ENCODE measurements at regions not wholly inside any gene's neighbourhood (a gene's known extent, or its start where the extent isn't known, plus 50 kb on each side); places are given as distances from the start of the nearest gene placed in this dataset.

DNA sequence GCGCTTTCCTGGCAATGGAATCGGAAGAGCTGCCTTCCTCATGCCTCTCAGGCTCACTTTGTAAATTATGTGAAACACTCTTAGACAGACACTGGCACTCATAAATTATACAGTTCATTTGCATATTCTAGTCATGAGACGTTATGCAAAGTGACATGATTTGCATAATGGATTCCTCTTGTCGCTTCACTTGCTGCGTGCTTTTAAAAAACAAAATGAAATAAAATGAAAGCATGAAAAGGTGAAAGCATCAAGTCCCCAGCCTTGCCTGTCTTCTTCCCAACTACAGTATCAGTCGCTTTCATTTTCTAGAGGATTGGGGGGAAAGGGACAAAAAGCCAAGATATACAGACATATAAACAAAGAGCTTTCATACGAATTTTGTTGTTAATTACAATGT is 252.8 kb upstream of the PMFBP1 start:
- no peak overlapping the region for H3K4me3 ChIP-seq (ENCODE audit: low read depth, low read length)
- POLR2A ChIA-PET, result no interaction called here
- TF ChIP-seq ZBTB21 (tag by site-specific recombination; IDR thresholded peaks at IDR 0.05) (no peak), ZFP3 (tag by site-specific recombination; IDR thresholded peaks at IDR 0.05; ENCODE audit: low read depth) (no peak), ZNF175 (tag by site-specific recombination; IDR thresholded peaks at IDR 0.05) (no peak), ZNF837 (tag by site-specific recombination; IDR thresholded peaks at IDR 0.05) (no peak), ZNF16 (tag by site-specific recombination; IDR thresholded peaks at IDR 0.05; ENCODE audit: low read depth) (no peak), ZNF621 (tag by site-specific recombination; IDR thresholded peaks at IDR 0.05) (no peak), ZNF558 (tag by site-specific recombination; IDR thresholded peaks at IDR 0.05) (no peak), ZNF274 (IDR thresholded peaks at IDR 0.05; ENCODE audit: low read length) (no peak), ZNF274 (tag by site-specific recombination; IDR thresholded peaks at IDR 0.05; ENCODE audit: borderline replicate concordance) (no peak), OSR2 (tag by site-specific recombination; IDR thresholded peaks at IDR 0.05) (no peak), KLF10 (tag by site-specific recombination; IDR thresholded peaks at IDR 0.05) (no peak)
- TF ChIP-seq, protein P1, sequence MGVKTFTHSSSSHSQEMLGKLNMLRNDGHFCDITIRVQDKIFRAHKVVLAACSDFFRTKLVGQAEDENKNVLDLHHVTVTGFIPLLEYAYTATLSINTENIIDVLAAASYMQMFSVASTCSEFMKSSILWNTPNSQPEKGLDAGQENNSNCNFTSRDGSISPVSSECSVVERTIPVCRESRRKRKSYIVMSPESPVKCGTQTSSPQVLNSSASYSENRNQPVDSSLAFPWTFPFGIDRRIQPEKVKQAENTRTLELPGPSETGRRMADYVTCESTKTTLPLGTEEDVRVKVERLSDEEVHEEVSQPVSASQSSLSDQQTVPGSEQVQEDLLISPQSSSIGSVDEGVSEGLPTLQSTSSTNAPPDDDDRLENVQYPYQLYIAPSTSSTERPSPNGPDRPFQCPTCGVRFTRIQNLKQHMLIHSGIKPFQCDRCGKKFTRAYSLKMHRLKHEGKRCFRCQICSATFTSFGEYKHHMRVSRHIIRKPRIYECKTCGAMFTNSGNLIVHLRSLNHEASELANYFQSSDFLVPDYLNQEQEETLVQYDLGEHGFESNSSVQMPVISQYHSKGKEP (tag by site-specific recombination; IDR thresholded peaks at IDR 0.05), result no peak
- TF ChIP-seq, protein P2, sequence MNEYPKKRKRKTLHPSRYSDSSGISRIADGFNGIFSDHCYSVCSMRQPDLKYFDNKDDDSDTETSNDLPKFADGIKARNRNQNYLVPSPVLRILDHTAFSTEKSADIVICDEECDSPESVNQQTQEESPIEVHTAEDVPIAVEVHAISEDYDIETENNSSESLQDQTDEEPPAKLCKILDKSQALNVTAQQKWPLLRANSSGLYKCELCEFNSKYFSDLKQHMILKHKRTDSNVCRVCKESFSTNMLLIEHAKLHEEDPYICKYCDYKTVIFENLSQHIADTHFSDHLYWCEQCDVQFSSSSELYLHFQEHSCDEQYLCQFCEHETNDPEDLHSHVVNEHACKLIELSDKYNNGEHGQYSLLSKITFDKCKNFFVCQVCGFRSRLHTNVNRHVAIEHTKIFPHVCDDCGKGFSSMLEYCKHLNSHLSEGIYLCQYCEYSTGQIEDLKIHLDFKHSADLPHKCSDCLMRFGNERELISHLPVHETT (tag by site-specific recombination; IDR thresholded peaks at IDR 0.05), result no peak
- TF ChIP-seq, protein P3, sequence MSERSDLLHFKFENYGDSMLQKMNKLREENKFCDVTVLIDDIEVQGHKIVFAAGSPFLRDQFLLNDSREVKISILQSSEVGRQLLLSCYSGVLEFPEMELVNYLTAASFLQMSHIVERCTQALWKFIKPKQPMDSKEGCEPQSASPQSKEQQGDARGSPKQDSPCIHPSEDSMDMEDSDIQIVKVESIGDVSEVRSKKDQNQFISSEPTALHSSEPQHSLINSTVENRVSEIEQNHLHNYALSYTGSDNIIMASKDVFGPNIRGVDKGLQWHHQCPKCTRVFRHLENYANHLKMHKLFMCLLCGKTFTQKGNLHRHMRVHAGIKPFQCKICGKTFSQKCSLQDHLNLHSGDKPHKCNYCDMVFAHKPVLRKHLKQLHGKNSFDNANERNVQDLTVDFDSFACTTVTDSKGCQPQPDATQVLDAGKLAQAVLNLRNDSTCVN (tag by site-specific recombination; optimal IDR thresholded peaks at IDR 0.05), result no peak
- no peaks in the 10 kb centered on the region for H3K9me3 ChIP-seq (ENCODE audit: control insufficient read depth, insufficient read depth, low read depth, low read length)
- no peaks in the 10 kb centered on the region for H3K4me1 ChIP-seq (ENCODE audit: control insufficient read depth, insufficient read depth, low read length)
- CTCF ChIA-PET, result interaction anchor here (0.6 kb wide), 1 partner anchor 181 kb away, joined by 3 read pairs; no protein-coding TSS in a partner anchor
- H3K36me3 ChIP-seq (ENCODE audit: control insufficient read depth in 2 of 2, insufficient read depth in 1 of 2, low read length in 2 of 2), result peaks cover 0 to 5% of the 10 kb centered on the region in 2 experiments; a peak in 1 of 3 replicates
- no peak overlapping the region for H3K27ac ChIP-seq (ENCODE audit: extremely low read depth, low read depth, low read length)

DNA sequence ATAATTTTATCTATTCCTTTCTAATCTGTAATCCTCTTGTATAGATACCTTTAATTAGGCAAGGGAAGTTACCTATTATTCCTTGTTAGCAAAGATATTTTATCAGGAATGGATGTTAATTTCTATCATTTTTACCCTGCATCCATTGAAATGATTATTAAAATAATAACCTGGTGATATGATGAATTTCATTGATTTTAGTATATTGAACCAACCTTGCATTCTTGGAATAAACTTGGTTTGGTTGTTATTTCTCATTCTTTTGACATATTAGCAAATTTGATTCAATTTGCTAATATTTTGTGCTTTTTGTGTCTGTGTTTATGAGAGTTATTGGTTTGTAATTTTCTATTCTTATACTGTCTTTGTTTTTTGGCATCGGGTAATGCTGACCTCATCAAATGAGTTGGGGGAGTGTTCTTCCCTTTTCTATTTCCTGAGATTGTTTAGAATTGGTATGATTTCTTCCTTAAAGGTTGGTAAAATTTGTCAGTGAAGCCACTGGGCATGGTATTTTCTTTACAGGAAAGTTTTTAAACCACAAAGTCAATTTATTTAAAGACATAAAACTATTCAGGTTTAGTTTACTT is 250.4 kb upstream of the PMFBP1 start:
- ChIA-PET CTCF (no interaction called here), POLR2A (no interaction called here)
- peaks cover 0 to 5% of the 10 kb centered on the region in 2 experiments; a peak in 1 of 3 replicates for H3K36me3 ChIP-seq (ENCODE audit: control insufficient read depth in 2 of 2, insufficient read depth in 1 of 2, low read length in 2 of 2)
- H3K9me3 ChIP-seq (ENCODE audit: control insufficient read depth, insufficient read depth, low read depth, low read length), result no peaks in the 10 kb centered on the region
- no peak overlapping the region for H3K27ac ChIP-seq (ENCODE audit: extremely low read depth, low read depth, low read length)
- no peaks in the 10 kb centered on the region for H3K4me1 ChIP-seq (ENCODE audit: control insufficient read depth, insufficient read depth, low read length)
- H3K4me3 ChIP-seq (ENCODE audit: low read depth, low read length), result no peak overlapping the region
- TF ChIP-seq ZNF138 (tag by site-specific recombination; IDR thresholded peaks at IDR 0.05; ENCODE audit: borderline replicate concordance), result no peak
- no peak for TF ChIP-seq RBAK (tag by site-specific recombination; IDR thresholded peaks at IDR 0.05)
- no peak for TF ChIP-seq TCF7L2 (IDR thresholded peaks at IDR 0.05; ENCODE audit: borderline replicate concordance, low read depth, low read length)
- no peak for TF ChIP-seq ZBTB48 (tag by site-specific recombination; IDR thresholded peaks at IDR 0.05)
- no peak for TF ChIP-seq ZNF24 (tag by site-specific recombination; IDR thresholded peaks at IDR 0.05)
- TF ChIP-seq GLIS2 (tag by site-specific recombination; IDR thresholded peaks at IDR 0.05), result no peak
- TF ChIP-seq, protein P4, sequence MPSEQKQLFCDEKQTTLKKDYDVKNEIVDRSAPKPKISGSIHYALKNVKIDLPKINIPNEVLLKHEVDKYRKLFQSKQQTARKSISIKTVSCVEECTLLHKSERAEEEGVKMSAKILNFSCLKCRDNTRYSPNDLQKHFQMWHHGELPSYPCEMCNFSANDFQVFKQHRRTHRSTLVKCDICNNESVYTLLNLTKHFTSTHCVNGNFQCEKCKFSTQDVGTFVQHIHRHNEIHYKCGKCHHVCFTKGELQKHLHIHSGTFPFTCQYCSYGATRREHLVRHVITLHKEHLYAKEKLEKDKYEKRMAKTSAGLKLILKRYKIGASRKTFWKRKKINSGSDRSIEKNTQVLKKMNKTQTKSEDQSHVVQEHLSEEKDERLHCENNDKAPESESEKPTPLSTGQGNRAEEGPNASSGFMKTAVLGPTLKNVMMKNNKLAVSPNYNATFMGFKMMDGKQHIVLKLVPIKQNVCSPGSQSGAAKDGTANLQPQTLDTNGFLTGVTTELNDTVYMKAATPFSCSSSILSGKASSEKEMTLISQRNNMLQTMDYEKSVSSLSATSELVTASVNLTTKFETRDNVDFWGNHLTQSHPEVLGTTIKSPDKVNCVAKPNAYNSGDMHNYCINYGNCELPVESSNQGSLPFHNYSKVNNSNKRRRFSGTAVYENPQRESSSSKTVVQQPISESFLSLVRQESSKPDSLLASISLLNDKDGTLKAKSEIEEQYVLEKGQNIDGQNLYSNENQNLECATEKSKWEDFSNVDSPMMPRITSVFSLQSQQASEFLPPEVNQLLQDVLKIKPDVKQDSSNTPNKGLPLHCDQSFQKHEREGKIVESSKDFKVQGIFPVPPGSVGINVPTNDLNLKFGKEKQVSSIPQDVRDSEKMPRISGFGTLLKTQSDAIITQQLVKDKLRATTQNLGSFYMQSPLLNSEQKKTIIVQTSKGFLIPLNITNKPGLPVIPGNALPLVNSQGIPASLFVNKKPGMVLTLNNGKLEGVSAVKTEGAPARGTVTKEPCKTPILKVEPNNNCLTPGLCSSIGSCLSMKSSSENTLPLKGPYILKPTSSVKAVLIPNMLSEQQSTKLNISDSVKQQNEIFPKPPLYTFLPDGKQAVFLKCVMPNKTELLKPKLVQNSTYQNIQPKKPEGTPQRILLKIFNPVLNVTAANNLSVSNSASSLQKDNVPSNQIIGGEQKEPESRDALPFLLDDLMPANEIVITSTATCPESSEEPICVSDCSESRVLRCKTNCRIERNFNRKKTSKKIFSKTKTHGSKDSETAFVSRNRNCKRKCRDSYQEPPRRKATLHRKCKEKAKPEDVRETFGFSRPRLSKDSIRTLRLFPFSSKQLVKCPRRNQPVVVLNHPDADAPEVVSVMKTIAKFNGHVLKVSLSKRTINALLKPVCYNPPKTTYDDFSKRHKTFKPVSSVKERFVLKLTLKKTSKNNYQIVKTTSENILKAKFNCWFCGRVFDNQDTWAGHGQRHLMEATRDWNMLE (tag by site-specific recombination; conservative IDR thresholded peaks at IDR 0.05; ENCODE audit: low read depth), result no peak
- TF ChIP-seq ZNF555 (tag by site-specific recombination; conservative IDR thresholded peaks at IDR 0.05), result no peak
- no peak for TF ChIP-seq ZNF626 (tag by site-specific recombination; IDR thresholded peaks at IDR 0.05)
- no peak for TF ChIP-seq ZBTB1 (tag by site-specific recombination; IDR thresholded peaks at IDR 0.05)
